GM23338 (cell line): ENCODE measurements at regions not wholly inside any gene's neighbourhood (a gene's known extent, or its start where the extent isn't known, plus 50 kb on each side); places are given as distances from the start of the nearest gene placed in this dataset.

ENCODE experiments used
- ATAC-seq: fragments of 200-7000 bp; cut with Tn5 transposase; 3 replicates; pipeline ENCODE4 v1.9.1; 2020
- DNase-seq: peaks from one replicate; pipeline ENCODE4 v3.0.0-alpha.2; 2015; ENCODE audit warnings: low spot score
- H2AFZ ChIP-seq: fragments of 200-600 bp; sonication (generic); 2 replicates; pipeline ENCODE4 v1.8.0; 2016; ENCODE audit warnings: antibody characterized with exemption, mild to moderate bottlenecking, moderate library complexity
- H3F3A ChIP-seq: fragments of 200-600 bp; sonication (generic); replicated peaks from 2 replicates; pipeline ENCODE4 v1.8.0; 2017; ENCODE audit warnings: antibody characterized with exemption, mixed run types, low read depth
- H3K27ac ChIP-seq: fragments of 200-600 bp; sonication (generic); 2 replicates; pipeline ENCODE4 v1.6.1; 2016; ENCODE audit warnings: low read depth
- H3K27me3 ChIP-seq: fragments of 200-600 bp; sonication (generic); 2 replicates; pipeline ENCODE4 v1.8.0; 2016; ENCODE audit warnings: mild to moderate bottlenecking, mixed run types, moderate library complexity; ENCODE audit not compliant: insufficient read depth
- H3K36me3 ChIP-seq: fragments of 200-600 bp; sonication (generic); 2 replicates; pipeline ENCODE4 v1.8.0; 2016; ENCODE audit warnings: mild to moderate bottlenecking; ENCODE audit not compliant: insufficient read depth
- H3K4me1 ChIP-seq: fragments of 200-600 bp; sonication (generic); 2 replicates; pipeline ENCODE4 v1.8.0; 2016; ENCODE audit warnings: mild to moderate bottlenecking, moderate library complexity; ENCODE audit not compliant: insufficient read depth
- H3K4me2 ChIP-seq: fragments of 200-600 bp; sonication (generic); 2 replicates; pipeline ENCODE4 v1.7.1; 2017; ENCODE audit warnings: mixed run types
- H3K4me3 ChIP-seq: fragments of 200-600 bp; sonication (generic); 2 replicates; pipeline ENCODE4 v1.6.1; 2016; ENCODE audit warnings: mixed run types
- H3K79me2 ChIP-seq: fragments of 200-600 bp; sonication (generic); replicated peaks from 2 replicates; pipeline ENCODE4 v1.8.0; 2017; ENCODE audit warnings: mild to moderate bottlenecking; ENCODE audit not compliant: insufficient read depth
- H3K9me2 ChIP-seq: fragments of 200-600 bp; sonication (generic); 2 replicates; pipeline ENCODE4 v1.8.0; 2017; ENCODE audit not compliant: insufficient read depth
- H4K20me1 ChIP-seq: fragments of 200-600 bp; sonication (generic); replicated peaks from 2 replicates; pipeline ENCODE4 v1.8.0; 2017; ENCODE audit warnings: mild to moderate bottlenecking; ENCODE audit not compliant: insufficient read depth
- H3K27ac Mint-ChIP-seq: 2 replicates; pipeline ENCODE4 v1.8.0; 2020; ENCODE audit warnings: inconsistent platforms, mild to moderate bottlenecking, moderate library complexity, mixed read lengths
- H3K27me3 Mint-ChIP-seq: 3 replicates; pipeline ENCODE4 v1.8.0; 2022; ENCODE audit warnings: low read depth, mild to moderate bottlenecking, moderate library complexity, mixed read lengths, inconsistent platforms; ENCODE audit not compliant: insufficient read depth, poor library complexity
- H3K36me3 Mint-ChIP-seq: 3 replicates; pipeline ENCODE4 v1.8.0; 2021; ENCODE audit warnings: low read depth, mild to moderate bottlenecking, inconsistent platforms, moderate library complexity, mixed read lengths
- H3K4me1 Mint-ChIP-seq: 3 replicates; pipeline ENCODE4 v1.8.0; 2020; ENCODE audit warnings: mild to moderate bottlenecking, inconsistent platforms, mixed read lengths
- H3K4me3 Mint-ChIP-seq: 3 replicates; pipeline ENCODE4 v1.8.0; 2021; ENCODE audit warnings: moderate library complexity, mild to moderate bottlenecking, inconsistent platforms, mixed read lengths
- H3K9me3 Mint-ChIP-seq: 3 replicates; pipeline ENCODE4 v1.8.0; 2020; ENCODE audit warnings: moderate library complexity, mild to moderate bottlenecking, inconsistent platforms, mixed read lengths
- CREB1 ChIP-seq: fragments of 250-450 bp; sonication (Bioruptor Pico); IDR thresholded peaks from 2 replicates; pipeline ENCODE4 v1.5.0; 2020; ENCODE audit warnings: low read depth, mild to moderate bottlenecking, moderate library complexity
- EZH2 ChIP-seq: fragments of 200-600 bp; sonication (generic); IDR thresholded peaks from one replicate; pipeline ENCODE4 v1.8.0; 2017; ENCODE audit warnings: antibody characterized with exemption, mild to moderate bottlenecking, low read depth; ENCODE audit not compliant: unreplicated experiment
- EZH2phosphoT487 ChIP-seq: fragments of 200-600 bp; sonication (generic); IDR thresholded peaks from one replicate; pipeline ENCODE4 v1.8.1; 2018; ENCODE audit warnings: antibody characterized with exemption; ENCODE audit not compliant: unreplicated experiment
- JUNB ChIP-seq: IDR thresholded peaks from one replicate; pipeline ENCODE4 v1.6.1; 2016; ENCODE audit warnings: antibody characterized with exemption; ENCODE audit not compliant: unreplicated experiment
- NANOG ChIP-seq: IDR thresholded peaks from 2 replicates; pipeline ENCODE4 v1.6.1; 2016; ENCODE audit warnings: antibody characterized with exemption, borderline replicate concordance
- POLR2AphosphoS5 ChIP-seq: IDR thresholded peaks from 2 replicates; pipeline ENCODE4 v1.6.1; 2016; ENCODE audit warnings: antibody characterized with exemption, low read depth
- STAT1 ChIP-seq: IDR thresholded peaks from one replicate; pipeline ENCODE4 v1.6.1; 2016; ENCODE audit warnings: antibody characterized with exemption; ENCODE audit not compliant: unreplicated experiment
- ZNF114 ChIP-seq: fragments of 250-450 bp; sonication (Bioruptor Pico); IDR thresholded peaks from 2 replicates; pipeline ENCODE4 v1.5.0; 2020; ENCODE audit warnings: mild to moderate bottlenecking, moderate library complexity
- ZNF331 ChIP-seq: fragments of 250-450 bp; sonication (Bioruptor Pico); IDR thresholded peaks from 2 replicates; pipeline ENCODE4 v1.5.0; 2020; ENCODE audit warnings: low read depth, mild to moderate bottlenecking, moderate library complexity
- TF ChIP-seq, protein P1 (sequence below): fragments of 250-450 bp; sonication (Bioruptor Pico); IDR thresholded peaks from 2 replicates; pipeline ENCODE4 v1.5.0; 2020; ENCODE audit warnings: mild to moderate bottlenecking, moderate library complexity
- TF ChIP-seq, protein P2 (sequence below), 2 experiments: fragments of 200-600 bp in 1 of 2; sonication (generic) in 1 of 2; conservative IDR thresholded peaks; 2 replicates each; pipeline versions ENCODE4 v1.5.1 to v1.6.1; 2016 to 2017; ENCODE audit warnings: antibody characterized with exemption in 2 of 2, low read depth in 2 of 2, mild to moderate bottlenecking in 2 of 2, moderate library complexity in 1 of 2
- TF ChIP-seq, protein P3 (sequence below): IDR thresholded peaks from 2 replicates; pipeline ENCODE4 v1.6.1; 2016; ENCODE audit warnings: antibody characterized with exemption
- TF ChIP-seq, protein P4 (sequence below): IDR thresholded peaks from one replicate; pipeline ENCODE4 v1.6.1; 2018; ENCODE audit warnings: antibody characterized with exemption; ENCODE audit not compliant: unreplicated experiment

DNA sequence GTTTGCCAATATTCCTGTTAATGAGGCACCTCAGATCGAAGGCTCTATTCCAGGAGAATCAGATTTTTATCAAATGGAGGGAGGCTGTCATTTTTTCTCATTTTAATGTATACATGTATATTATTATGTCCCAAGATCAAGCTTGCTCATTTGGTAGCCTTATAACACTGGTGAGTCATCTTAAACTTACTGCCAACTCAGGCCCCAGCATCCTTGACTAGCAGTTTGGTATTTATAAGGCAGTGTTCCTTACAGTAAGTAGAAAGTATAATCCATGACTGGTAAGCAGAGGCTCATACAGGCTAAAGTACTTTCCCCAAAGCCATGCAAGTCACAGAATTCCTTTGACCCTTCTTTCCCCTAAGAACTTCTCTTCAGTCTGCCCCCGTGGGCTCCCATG, 90.7 kb upstream of the NR3C1 start:
- ATAC-seq (no peak), DNase-seq (no peak)
- no peaks in the 10 kb centered on the region; the same call in 2 of the 3 replicates for H3K36me3 Mint-ChIP-seq
- no peak overlapping the region for H3K27ac Mint-ChIP-seq
- no peak overlapping the region for H3K4me3 ChIP-seq
- no peak overlapping the region; the same call in 1 of the 2 replicates for H2AFZ ChIP-seq
- H3K9me2 ChIP-seq, result peaks cover 12% of the 10 kb centered on the region
- no peaks in the 10 kb centered on the region for H3K27me3 ChIP-seq
- H3K27me3 Mint-ChIP-seq, result peaks cover 2% of the 10 kb centered on the region
- H3K27ac ChIP-seq, result no peak overlapping the region
- H3K9me3 Mint-ChIP-seq, result no peaks in the 10 kb centered on the region
- no peaks in the 10 kb centered on the region for H3F3A ChIP-seq
- no peaks in the 10 kb centered on the region for H3K36me3 ChIP-seq
- no peaks in the 10 kb centered on the region for H3K4me1 ChIP-seq
- H3K4me3 Mint-ChIP-seq, result no peak overlapping the region
- no peaks in the 10 kb centered on the region for H4K20me1 ChIP-seq
- no peak overlapping the region for H3K4me2 ChIP-seq
- no peak for TF ChIP-seq CREB1
- no peak for TF ChIP-seq JUNB
- TF ChIP-seq, protein P1, sequence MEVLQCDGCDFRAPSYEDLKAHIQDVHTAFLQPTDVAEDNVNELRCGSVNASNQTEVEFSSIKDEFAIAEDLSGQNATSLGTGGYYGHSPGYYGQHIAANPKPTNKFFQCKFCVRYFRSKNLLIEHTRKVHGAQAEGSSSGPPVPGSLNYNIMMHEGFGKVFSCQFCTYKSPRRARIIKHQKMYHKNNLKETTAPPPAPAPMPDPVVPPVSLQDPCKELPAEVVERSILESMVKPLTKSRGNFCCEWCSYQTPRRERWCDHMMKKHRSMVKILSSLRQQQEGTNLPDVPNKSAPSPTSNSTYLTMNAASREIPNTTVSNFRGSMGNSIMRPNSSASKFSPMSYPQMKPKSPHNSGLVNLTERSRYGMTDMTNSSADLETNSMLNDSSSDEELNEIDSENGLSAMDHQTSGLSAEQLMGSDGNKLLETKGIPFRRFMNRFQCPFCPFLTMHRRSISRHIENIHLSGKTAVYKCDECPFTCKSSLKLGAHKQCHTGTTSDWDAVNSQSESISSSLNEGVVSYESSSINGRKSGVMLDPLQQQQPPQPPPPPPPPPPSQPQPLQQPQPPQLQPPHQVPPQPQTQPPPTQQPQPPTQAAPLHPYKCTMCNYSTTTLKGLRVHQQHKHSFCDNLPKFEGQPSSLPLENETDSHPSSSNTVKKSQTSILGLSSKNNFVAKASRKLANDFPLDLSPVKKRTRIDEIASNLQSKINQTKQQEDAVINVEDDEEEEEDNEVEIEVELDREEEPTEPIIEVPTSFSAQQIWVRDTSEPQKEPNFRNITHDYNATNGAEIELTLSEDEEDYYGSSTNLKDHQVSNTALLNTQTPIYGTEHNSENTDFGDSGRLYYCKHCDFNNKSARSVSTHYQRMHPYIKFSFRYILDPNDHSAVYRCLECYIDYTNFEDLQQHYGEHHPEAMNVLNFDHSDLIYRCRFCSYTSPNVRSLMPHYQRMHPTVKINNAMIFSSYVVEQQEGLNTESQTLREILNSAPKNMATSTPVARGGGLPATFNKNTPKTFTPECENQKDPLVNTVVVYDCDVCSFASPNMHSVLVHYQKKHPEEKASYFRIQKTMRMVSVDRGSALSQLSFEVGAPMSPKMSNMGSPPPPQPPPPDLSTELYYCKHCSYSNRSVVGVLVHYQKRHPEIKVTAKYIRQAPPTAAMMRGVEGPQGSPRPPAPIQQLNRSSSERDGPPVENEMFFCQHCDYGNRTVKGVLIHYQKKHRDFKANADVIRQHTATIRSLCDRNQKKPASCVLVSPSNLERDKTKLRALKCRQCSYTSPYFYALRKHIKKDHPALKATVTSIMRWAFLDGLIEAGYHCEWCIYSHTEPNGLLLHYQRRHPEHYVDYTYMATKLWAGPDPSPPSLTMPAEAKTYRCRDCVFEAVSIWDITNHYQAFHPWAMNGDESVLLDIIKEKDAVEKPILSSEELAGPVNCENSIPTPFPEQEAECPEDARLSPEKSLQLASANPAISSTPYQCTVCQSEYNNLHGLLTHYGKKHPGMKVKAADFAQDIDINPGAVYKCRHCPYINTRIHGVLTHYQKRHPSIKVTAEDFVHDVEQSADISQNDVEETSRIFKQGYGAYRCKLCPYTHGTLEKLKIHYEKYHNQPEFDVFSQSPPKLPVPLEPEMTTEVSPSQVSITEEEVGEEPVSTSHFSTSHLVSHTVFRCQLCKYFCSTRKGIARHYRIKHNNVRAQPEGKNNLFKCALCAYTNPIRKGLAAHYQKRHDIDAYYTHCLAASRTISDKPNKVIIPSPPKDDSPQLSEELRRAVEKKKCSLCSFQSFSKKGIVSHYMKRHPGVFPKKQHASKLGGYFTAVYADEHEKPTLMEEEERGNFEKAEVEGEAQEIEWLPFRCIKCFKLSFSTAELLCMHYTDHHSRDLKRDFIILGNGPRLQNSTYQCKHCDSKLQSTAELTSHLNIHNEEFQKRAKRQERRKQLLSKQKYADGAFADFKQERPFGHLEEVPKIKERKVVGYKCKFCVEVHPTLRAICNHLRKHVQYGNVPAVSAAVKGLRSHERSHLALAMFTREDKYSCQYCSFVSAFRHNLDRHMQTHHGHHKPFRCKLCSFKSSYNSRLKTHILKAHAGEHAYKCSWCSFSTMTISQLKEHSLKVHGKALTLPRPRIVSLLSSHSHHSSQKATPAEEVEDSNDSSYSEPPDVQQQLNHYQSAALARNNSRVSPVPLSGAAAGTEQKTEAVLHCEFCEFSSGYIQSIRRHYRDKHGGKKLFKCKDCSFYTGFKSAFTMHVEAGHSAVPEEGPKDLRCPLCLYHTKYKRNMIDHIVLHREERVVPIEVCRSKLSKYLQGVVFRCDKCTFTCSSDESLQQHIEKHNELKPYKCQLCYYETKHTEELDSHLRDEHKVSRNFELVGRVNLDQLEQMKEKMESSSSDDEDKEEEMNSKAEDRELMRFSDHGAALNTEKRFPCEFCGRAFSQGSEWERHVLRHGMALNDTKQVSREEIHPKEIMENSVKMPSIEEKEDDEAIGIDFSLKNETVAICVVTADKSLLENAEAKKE (CRISPR knock-in tag), result no peak
- TF ChIP-seq ZNF114, result no peak
- no peak for TF ChIP-seq POLR2AphosphoS5
- no peak for TF ChIP-seq EZH2phosphoT487
- TF ChIP-seq NANOG, result no peak
- TF ChIP-seq, protein P2, sequence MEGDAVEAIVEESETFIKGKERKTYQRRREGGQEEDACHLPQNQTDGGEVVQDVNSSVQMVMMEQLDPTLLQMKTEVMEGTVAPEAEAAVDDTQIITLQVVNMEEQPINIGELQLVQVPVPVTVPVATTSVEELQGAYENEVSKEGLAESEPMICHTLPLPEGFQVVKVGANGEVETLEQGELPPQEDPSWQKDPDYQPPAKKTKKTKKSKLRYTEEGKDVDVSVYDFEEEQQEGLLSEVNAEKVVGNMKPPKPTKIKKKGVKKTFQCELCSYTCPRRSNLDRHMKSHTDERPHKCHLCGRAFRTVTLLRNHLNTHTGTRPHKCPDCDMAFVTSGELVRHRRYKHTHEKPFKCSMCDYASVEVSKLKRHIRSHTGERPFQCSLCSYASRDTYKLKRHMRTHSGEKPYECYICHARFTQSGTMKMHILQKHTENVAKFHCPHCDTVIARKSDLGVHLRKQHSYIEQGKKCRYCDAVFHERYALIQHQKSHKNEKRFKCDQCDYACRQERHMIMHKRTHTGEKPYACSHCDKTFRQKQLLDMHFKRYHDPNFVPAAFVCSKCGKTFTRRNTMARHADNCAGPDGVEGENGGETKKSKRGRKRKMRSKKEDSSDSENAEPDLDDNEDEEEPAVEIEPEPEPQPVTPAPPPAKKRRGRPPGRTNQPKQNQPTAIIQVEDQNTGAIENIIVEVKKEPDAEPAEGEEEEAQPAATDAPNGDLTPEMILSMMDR (conservative IDR thresholded peaks at IDR 0.05; ENCODE audit: low read depth in 2 of 2), result no peak
- no peak for TF ChIP-seq STAT1
- no peak for TF ChIP-seq ZNF331 (CRISPR knock-in tag)
- TF ChIP-seq, protein P3, sequence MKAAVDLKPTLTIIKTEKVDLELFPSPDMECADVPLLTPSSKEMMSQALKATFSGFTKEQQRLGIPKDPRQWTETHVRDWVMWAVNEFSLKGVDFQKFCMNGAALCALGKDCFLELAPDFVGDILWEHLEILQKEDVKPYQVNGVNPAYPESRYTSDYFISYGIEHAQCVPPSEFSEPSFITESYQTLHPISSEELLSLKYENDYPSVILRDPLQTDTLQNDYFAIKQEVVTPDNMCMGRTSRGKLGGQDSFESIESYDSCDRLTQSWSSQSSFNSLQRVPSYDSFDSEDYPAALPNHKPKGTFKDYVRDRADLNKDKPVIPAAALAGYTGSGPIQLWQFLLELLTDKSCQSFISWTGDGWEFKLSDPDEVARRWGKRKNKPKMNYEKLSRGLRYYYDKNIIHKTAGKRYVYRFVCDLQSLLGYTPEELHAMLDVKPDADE, result no peak
- no peak for TF ChIP-seq EZH2
- TF ChIP-seq, protein P4, sequence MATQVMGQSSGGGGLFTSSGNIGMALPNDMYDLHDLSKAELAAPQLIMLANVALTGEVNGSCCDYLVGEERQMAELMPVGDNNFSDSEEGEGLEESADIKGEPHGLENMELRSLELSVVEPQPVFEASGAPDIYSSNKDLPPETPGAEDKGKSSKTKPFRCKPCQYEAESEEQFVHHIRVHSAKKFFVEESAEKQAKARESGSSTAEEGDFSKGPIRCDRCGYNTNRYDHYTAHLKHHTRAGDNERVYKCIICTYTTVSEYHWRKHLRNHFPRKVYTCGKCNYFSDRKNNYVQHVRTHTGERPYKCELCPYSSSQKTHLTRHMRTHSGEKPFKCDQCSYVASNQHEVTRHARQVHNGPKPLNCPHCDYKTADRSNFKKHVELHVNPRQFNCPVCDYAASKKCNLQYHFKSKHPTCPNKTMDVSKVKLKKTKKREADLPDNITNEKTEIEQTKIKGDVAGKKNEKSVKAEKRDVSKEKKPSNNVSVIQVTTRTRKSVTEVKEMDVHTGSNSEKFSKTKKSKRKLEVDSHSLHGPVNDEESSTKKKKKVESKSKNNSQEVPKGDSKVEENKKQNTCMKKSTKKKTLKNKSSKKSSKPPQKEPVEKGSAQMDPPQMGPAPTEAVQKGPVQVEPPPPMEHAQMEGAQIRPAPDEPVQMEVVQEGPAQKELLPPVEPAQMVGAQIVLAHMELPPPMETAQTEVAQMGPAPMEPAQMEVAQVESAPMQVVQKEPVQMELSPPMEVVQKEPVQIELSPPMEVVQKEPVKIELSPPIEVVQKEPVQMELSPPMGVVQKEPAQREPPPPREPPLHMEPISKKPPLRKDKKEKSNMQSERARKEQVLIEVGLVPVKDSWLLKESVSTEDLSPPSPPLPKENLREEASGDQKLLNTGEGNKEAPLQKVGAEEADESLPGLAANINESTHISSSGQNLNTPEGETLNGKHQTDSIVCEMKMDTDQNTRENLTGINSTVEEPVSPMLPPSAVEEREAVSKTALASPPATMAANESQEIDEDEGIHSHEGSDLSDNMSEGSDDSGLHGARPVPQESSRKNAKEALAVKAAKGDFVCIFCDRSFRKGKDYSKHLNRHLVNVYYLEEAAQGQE, result no peak
- no peaks in the 10 kb centered on the region for H3K4me1 Mint-ChIP-seq
- no peaks in the 10 kb centered on the region for H3K79me2 ChIP-seq
